IPS-NIHi7 (cell line): ENCODE measurements at regions not wholly inside any gene's neighbourhood (a gene's known extent, or its start where the extent isn't known, plus 50 kb on each side); places are given as distances from the start of the nearest gene placed in this dataset.
A peak's percentile ranks its signal among the peaks of the same experiment; 100 is the strongest.
"Not testable (repeated sequence)": the region's sequence is repeated elsewhere in the genome, so short reads cannot be mapped to it uniquely, and the experiment has no call there.

ENCODE experiments used
- DNase-seq: peaks from one replicate; pipeline ENCODE4 v3.0.0; 2012; ENCODE audit warnings: mixed read lengths; ENCODE audit errors: extremely low spot score

DNA sequence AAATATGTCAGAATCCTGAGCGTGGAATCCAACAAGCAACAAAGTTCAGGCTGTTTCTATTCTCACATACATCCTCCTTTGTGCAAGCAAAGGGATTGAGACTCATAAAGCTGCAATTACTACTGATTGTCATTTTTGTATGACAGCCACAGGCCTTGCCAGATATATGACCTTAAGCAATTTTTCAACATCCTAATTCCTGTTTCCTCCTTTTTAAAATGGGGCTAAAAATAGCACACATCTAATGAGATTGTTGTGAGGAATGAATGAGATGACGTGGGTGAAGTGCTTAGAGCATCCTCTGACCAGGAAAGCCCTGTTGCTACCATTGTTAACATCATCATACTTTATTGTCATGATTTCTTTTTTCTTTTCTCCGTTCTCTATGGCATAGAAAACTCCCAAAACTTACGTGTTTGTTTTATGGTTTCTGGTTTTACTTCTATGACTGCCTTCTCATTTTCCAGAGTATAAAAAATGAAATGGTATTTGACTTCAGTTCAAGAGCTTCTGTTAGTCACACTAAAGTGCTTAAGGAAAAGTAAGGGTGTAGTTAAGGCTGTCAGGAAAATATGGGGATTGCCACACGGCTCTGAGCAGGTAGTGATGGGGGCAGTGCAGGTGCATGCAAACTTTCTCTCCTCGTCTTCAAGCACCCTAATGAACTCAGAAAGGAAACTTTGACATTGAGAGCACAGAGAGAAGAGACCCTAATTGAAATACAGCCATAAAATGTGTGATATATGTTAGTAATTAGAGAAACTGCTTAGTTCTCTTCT is 590.6 kb upstream of the NETO1 start:
- no peak for DNase-seq

DNA sequence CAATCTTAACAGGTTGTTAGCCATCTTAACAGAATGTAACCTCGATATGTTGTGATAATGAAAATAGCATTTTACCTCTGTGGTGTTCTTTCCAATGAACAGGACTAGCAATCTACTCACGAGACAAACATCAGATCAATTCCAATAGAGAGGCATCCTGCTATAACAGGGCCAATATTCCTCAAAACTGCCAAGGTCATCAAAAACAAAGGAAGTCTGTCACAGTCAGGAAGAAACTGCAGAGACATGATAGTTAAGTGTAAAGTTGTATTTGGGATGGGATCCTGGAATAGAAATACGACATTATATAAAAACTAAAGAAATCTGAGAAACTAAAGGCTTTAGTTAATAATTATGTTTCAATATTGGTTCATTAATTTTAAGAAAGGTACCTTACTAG is 588.9 kb upstream of the NETO1 start:
- DNase-seq, result no peak

DNA sequence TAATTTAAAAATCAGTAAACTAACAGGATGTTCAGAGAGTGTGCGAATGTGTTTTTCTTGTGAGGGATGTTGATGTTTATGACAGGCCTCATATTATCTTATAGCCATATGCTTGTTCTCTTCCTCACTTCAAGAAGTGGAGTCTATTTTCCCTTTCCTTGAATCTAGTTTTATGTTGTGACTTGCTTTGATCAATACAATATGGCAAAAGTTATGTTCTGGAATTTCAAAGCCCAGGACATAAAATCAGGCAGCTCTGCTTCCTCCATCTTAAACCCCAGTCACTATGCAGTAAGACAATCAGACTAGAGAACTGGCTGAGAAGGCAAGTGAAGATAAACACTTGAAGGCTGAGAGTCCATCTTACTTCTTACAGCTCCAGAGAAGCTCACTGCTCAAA is 585.1 kb upstream of the NETO1 start:
- no peak for DNase-seq

DNA sequence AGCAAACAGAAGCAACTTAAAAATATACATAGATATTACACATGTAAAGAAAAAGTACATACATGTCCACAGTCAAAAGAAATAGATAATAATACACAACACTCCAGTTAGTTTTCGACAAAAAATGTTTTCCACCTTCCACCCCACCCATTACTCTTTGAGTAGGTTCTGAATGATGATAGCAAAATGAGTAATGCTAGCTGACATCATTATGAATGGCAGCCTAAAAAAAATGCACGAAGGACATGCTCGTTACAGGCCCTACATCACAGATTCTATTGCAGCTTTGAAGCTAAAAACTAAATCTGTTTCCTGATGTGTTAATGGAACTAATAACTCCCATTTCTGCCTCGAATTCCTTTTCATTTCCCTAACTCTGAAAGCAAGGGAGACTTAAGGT is 578.7 kb upstream of the NETO1 start:
- DNase-seq, result no peak

DNA sequence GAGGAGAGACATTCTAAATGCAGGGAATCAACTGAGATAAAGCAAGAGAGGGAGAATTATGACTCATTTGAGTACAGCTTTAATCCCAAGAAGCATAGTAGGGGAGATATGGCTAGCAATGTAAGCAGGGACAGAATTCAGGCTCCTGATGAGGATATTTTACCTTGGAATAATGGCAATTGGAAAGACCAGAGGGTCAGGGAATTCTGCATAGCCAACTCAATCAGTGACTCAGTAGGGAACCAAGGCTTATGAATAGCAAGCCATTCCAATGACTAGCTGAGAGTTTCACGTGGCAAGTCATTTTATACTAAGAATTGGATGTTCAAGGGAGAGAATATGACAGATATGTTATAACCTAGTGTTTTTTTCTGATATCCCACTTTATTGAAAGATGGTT is 563.8 kb upstream of the NETO1 start:
- DNase-seq, result no peak

DNA sequence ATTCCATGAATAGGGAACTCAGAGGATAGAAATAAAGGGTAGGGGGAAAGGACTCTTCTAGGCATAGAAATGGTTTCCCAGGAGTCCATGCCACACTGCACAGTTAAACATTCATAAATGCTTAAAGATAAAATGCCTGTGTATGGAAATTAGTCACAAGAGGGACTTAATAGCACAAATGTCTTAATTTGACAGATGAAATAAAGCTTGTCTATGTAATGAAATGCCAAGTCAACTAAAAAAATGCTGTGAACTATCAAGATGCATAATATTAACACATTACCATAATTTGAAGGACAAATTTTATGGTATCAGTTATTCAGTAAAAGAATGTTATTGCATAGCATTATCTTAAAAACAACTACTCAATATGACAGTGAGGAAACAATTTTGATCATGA is 553.2 kb upstream of the NETO1 start:
- DNase-seq, result no peak

DNA sequence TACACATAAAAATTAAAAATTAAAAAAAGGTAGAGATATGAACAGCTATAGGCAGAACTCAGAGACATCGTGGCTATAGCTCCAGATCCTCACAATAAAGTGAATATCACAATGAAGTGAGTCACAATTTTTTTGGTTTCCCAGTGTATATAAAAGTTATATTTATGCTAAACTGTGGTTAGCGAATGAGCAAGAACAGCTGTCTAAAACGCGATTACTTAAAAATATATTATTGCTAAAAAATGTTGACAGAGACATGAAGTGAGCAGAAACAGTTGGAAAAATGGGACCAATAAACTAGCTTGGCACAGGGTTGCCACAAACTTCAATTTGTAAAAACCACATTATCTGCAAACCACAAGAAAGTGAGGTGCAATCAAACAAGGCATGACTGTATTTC is 551.7 kb upstream of the NETO1 start:
- DNase-seq, result no peak

DNA sequence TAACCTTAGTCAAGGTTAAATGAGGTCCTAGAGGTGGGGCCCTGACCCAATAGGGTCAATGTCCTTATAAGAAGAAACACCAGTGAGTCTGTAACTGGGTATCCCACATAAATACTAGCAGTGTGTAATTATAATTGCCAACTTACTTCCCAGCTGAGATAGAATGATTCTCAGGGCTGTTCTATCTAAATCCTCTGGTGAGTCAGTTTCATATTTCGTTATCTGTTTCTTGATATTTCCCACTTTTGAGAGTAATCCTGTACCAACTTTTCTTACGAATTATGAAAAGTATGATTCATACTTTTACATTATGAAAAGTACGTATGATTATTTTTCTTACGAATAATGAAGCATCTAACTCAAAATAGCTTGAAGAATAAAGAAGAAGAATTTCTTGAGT is 546.8 kb upstream of the NETO1 start:
- no peak for DNase-seq

DNA sequence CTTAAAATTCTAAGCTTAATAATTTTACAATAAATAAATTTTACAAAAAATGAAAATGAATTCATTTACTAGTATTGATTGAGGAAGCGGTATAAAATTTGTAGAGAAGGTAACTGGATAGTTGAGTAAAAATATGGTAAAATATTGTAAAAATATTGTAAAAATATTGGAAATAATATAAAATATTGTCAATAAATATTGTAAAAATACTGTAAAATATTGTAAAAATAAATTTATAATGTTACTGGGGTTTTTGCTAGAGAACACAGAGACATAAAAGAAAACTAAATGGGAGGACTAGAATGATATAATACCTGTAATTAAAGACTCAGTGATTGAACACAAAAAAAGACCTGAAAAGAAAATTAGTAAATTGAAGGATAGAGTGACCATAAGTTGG is 546.3 kb upstream of the NETO1 start:
- no peak for DNase-seq

DNA sequence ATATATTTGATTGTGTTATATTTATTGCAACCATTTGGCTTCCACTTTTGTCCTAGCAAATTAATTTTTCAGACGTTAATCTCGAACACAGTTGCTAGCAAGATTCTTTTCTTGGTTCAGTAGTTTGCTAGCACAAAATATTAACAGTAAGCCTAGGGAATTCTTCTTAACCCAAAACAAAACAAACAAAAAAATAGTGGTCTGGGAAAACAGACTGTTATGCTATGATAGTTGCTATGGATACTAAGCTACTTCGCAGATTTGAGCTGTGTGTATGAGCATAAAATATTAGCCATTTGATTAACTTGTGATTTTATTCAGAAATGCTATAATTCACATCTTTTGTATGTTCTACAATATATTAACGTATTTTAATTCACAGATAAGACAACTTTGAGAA is 541.5 kb upstream of the NETO1 start:
- no peak for DNase-seq

DNA sequence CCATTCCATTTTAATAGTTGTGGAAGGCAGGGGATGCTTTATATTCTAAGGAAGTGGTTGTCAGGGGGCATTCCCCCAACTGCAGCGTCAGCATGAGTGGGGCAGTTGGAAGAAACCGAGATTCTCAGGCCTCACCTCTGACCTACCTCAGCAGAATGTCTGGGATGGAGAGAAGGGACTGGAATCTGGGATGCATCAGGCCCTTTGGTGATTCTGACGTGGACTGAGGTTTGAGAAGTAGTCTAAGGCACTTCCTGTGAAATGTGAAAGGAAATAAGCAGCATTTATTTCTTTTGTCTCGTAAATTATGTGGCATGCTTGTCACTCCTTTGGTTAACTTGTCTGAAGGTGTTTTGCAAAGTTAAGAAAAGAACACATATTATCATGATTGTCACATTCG is 540.7 kb upstream of the NETO1 start:
- peak; percentile 22 for DNase-seq

DNA sequence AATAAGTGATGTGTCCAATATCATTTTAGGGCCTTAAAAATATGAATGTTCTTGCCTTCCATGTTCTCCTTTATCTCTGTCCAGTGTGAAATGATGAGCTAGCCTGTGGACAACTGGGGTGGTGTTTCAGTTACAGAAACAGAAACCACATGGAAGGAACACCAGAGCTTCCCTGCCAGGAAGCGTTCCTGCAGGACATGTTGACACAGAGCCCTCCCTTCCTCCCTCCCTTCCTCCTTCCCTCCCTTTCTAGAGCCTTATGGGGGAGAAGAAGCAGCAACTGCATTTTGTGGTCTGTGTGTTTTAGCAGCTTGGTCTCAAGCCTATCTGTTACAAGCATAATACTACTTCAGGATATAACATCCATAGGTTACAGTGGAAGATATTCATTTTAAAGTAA is 539.7 kb upstream of the NETO1 start:
- DNase-seq, result no peak

DNA sequence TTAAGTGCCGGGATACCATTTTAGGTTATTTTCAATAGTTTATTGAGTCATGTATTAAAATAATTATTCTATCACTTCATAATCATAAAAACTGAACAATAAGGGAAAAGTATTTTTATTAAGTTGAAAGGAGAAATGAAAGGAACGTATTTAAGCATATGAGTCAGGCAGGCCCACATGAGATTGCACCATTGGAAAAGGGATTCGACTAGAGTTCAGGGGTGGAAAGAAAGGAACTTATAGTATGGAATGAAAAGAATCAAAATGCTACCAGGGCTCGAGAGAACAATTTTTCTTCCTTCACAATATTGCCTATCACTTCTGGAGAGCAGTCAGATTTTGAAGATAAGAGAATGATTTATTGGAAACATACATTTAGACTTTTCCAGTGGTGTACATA is 516.5 kb upstream of the NETO1 start:
- no peak for DNase-seq

DNA sequence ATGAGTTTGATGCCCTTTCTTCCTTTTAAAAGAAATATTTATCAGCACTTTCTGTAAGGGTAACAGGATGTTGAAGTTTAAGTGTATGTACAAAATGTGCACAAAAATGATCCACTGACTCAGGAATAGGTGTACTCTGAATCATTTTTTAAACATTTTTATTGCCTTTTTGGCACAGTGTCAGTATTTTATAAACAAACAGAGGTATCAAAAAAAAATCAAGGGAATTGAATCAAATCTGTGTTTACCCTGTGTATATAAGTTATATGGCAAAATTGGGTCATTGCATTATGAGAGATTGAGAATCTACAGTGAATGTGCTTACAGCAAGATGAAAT is 513.9 kb upstream of the NETO1 start:
- no peak for DNase-seq

DNA sequence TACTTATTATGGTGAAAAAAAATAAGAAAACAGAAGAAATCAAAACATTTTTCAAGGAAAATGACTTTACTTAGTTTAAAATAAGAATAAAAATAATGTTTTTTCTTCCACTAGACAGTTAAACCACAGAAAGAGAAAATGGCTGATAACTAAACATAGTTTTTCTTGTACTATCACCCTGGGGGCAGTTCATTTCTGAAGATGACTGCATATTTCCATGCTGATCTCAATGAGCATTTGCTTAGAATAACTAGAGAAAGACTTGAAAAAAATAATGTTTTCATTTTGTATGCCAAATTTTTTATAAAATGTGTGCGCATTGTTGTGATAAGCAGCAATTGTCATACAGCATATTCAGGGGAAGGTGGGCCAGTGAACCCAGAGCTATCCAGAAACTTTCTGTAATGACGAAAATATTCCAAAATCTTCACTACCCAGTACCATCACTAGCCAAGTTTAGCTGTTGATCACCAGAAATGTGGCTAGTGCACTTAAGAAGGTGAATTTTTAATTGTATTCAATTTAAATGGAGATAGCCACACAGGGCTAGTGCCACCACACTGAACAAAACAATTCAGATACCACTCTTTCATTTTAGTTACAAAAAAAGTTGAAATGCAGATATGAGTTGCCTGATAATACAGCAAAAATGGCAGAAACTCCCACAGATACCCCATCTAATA is 513.4 kb upstream of the NETO1 start:
- no peak for DNase-seq

DNA sequence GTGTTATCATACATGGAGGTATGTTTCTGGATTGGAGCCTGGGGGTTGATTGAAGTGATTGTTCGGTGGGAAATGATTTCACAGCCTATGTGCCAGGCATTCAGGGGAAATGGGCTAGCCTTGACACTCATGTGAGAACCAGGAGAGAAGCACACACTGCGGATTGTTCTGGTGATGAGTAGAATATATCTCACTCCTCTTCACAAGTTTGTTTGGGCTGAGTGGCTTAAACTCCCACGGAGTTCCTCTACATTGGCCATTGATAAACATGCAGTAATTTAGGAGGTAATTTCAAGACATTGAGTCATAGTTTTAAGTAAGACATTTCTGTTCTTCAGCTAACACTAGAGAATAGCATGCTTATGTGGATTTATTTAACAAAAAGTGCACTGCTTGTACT is 498.9 kb upstream of the NETO1 start:
- DNase-seq, result no peak

DNA sequence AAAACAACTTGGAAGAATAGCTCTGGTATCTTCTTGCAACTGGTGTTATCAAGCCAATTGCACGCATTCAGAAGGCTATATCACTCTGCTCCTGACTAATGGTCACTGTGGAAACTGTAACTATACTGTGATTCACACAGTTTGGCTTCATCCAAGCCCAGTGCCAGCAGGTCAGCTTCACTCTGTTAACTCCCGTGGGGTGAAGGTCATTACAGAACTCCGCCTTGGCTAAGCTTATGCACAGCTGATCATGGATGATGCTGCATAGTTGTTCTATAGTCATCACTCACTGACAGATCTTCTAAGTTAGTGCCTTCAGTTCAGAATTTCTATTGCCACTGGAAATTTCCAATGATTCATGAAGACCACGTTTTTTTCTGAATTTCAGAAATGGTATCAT is 497.2 kb upstream of the NETO1 start:
- DNase-seq, result no peak

DNA sequence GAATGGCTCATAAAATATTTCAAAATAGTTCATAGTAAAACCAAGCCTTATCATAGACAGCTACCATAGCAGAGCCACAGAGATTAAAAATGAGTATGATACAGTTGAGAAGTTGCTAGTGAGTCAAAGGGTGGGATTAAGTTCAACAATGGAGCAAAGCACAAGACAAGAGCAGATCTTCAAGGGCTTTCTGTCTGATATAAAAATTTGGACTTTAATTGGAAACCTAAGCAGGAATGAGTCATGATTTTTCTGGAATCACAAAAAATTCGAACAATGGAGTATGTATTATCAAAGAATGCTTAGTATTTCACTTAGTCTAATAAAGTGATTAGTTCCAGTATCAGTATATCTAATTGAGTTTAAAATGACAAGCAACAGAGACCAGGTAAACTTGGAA is 487.3 kb upstream of the NETO1 start:
- no peak for DNase-seq

DNA sequence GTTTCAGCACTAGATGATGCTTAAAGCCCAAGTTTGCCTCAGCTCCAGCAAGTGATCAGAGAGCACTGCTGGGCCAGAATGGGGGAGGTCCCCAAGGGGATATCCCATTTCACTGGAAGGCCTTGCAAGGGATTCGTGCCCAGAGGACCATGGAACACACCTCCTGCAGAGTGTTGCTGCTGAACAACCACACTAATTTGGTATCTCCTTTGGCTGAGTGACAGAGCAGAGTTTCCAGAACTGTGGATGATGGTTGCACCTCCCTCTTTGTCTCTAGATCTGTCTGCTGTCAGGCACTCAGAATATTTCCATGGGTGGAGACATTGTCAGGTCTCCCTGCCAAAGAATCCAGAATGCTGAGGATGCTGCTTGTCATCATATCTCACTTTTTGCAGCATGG is 484.8 kb upstream of the NETO1 start:
- DNase-seq, result no peak

DNA sequence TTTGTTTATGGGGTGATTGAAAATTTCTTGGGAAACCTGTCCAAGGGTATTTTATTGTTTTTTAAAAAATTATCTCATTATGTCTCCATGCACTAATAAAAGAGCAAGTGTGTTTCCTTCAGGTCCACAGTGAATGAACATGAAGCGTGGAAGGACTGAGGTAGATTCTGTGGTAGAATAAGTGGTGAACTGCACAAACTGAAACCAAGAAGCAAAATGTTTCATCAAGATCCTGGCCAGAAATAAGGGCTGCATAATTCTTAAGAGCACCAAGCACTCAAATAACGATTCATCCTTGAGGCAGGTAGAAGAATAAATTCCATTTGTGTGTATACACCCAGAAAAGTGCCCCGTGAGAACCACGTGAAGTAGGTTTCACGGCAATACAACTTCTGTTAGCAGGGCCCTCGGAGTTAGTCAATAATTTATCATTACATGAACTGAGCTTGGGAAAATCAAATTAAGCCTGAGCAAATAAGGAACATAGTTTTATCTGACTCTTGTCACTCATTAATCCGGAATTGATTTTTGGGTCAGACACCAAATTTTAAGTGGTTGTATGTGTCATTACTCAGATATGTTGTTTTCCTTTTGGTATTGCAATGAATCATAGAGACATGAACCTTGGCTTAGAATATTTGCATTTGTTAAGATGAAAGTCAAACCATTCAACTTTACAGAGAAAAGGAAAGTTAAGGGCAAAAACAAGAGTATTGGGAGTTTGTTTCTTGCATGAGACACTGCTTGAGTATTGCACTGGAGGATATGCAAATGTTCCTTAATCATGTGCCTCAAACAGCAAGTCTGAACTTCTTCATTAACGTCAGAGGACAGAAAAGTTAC is 472.6 kb upstream of the NETO1 start:
- DNase-seq, result no peak

DNA sequence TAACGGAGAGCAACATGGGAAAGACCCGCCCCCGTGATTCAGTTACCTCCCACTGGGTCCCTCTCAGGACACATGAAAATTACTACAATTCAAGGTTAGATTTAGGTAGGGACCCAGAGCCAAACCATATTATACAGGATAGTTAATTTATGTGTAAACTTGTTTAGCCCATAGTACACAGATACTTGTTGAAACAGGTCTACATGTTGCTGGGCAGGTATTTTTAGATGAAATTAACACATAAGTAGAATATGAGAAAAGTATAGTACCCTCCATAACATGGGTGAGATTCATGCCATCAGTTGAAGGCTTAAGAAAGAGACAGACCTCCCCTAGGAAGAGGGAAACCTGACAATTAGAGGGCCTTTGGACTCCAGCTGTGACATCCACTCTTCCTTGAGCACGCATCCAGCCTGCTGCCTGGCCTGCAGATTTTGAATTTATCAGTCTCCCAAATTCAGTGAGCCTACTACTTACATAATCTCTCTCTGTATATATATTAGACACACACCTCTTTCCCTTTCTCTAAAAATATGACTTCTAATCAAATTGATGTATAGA is 463.5 kb upstream of the NETO1 start:
- DNase-seq, result peak; percentile 12

DNA sequence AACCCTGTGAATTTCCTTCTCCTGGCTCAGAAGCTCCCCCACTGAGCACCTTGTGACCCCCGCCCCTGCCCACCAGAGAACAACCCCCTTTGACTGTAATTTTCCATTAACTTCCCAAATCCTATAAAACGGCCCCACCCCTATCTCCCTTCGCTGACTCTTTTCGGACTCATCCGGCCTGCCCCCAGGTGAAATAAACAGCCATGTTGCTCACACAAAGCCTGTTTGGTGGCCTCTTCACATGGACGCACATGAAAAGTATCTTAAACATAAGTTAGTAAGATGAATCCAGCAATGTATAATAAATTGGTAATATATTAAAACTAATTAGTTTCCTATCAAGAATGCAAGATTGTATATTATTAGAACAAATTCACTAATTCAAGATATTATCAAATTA is 462.3 kb upstream of the NETO1 start:
- DNase-seq, result not testable (repeated sequence)
